AG04449 (cell line): ENCODE measurements at regions not wholly inside any gene's neighbourhood (a gene's known extent, or its start where the extent isn't known, plus 50 kb on each side); places are given as distances from the start of the nearest gene placed in this dataset.

Experiments
- CTCF ChIA-PET: fragments of 350-600 bp; formaldehyde crosslinking; extraction: SDS; loops from one replicate; lab custom pipeline; 2021; ENCODE audit warnings: antibody characterized with exemption; lab: Yijun Ruan, JAX
- POLR2A ChIA-PET: fragments of 400-600, 350-600 bp; formaldehyde crosslinking; extraction: SDS; loops from one replicate; lab custom pipeline; 2020; ENCODE audit warnings: antibody characterized with exemption, inconsistent platforms; lab: Yijun Ruan, JAX
- DNase-seq: peaks from one replicate; pipeline ENCODE4 v3.0.0-alpha.2; 2010; ENCODE audit warnings: low read depth, low spot score
- H3K4me3 ChIP-seq: 2 replicates; pipeline ENCODE4 v1.5.1; 2011; ENCODE audit warnings: low read depth, mild to moderate bottlenecking, control low read depth, low read length
- TF ChIP-seq, protein P1 (sequence below): IDR thresholded peaks from one replicate; pipeline ENCODE4 v1.5.1; 2011; ENCODE audit warnings: mild to moderate bottlenecking, moderate library complexity, low read length, control low read depth, inconsistent platforms; ENCODE audit not compliant: insufficient read depth; ENCODE audit errors: missing control alignments

DNA sequence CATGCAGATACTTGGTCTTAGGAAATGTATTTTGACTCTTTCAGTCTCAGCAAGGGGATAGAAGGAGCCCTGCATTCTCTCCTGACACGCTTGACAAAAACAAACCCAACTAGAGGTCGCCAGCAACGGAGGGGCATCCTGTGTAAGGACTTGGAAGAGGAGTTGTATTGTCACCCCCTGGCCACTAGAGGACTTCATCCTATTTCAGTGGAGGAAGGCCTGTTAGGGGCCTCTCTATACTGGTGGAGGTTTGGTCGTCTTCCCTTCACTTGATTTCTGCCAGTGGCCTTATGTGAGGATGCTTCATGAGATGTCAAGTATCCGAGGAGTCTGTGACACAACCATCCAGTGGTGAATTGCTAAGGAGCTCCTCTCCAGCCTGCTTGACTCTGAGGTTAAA is 122.8 kb upstream of the STC2 start:
- POLR2A ChIA-PET, result no interaction called here
- TF ChIP-seq, protein P1, sequence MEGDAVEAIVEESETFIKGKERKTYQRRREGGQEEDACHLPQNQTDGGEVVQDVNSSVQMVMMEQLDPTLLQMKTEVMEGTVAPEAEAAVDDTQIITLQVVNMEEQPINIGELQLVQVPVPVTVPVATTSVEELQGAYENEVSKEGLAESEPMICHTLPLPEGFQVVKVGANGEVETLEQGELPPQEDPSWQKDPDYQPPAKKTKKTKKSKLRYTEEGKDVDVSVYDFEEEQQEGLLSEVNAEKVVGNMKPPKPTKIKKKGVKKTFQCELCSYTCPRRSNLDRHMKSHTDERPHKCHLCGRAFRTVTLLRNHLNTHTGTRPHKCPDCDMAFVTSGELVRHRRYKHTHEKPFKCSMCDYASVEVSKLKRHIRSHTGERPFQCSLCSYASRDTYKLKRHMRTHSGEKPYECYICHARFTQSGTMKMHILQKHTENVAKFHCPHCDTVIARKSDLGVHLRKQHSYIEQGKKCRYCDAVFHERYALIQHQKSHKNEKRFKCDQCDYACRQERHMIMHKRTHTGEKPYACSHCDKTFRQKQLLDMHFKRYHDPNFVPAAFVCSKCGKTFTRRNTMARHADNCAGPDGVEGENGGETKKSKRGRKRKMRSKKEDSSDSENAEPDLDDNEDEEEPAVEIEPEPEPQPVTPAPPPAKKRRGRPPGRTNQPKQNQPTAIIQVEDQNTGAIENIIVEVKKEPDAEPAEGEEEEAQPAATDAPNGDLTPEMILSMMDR, result peak; percentile 19
- no peak for DNase-seq
- H3K4me3 ChIP-seq, result no peak overlapping the region
- CTCF ChIA-PET, result interaction anchor here (1.4 to 2.5 kb wide), 7 partner anchors 10 to 123 kb away, joined by 3 to 11 read pairs (median 6); no protein-coding TSS in a partner anchor

DNA sequence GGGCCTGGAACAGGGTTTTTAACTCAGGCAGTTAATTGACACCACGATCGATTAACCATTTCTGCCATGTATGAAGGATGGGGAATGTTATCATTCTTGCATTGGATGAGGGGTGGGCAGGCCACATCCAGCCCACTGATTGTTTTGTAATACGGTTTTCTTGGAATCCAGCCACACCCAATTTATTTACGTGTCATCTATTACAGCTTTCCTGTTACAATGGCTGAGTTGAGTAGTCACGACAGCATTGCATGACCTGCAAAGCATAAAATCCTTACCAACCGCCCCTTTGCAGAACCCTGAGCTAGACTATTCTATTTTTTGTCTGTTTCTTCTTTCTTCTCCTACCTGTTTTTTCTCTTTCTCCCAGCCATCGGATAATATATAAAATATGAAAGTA is 122.0 kb upstream of the STC2 start:
- DNase-seq, result no peak

DNA sequence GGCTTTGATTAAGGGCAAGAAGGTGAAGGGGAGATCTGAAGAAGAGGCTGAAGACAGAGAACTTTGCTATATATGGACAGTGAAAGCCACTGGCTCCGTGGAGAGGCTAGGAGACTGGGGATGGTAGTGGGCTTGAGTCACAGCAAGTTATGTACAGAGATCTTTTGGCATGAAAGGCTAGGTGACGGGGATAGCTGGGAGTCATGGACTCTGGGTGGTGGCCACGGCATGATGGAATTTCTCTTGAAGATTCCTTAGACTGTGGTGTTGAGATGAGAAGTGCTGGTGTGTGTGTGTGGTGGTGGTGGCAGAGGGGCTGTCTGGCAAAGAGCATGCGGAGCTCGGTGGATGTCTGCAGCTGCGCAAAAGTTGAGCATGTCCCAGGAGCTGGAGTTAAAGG is 120.6 kb upstream of the STC2 start:
- CTCF ChIA-PET, result interaction anchor here (2.5 kb wide), 1 partner anchor 126 kb away, joined by 7 read pairs; no protein-coding TSS in a partner anchor
- no peak overlapping the region for H3K4me3 ChIP-seq
- TF ChIP-seq, protein P1, result no peak
- DNase-seq, result no peak
- POLR2A ChIA-PET, result no interaction called here

More for the DNA sequence above, 122.0 kb upstream of the STC2 start:
- H3K4me3 ChIP-seq, result no peak overlapping the region
- TF ChIP-seq, protein P1, result no peak
- CTCF ChIA-PET, result interaction anchor here (1.0 to 2.5 kb wide), 6 partner anchors 11 to 124 kb away, joined by 3 to 10 read pairs (median 4); no protein-coding TSS in a partner anchor
- POLR2A ChIA-PET, result no interaction called here

DNA sequence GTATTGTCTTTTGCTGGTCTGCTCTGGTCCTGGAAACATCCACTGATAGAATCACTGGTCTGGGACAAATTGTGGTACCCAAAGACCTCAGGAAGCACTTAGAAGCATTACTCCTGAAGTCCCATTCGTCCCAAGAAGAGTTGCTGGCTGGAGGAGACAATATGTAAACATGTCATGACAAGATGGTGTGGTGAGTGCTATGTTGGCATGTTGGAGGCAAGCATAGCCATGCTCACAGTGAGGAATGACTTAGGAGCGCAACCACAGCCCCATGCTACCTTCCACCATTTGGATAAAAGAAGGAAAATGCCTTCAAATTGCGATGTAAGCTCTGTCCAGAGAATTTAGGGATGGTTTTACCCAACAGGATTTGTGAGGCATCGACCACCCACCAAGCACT is 115.8 kb upstream of the STC2 start:
- ChIA-PET CTCF (interaction anchor here (0.9 kb wide), 1 partner anchor 9 kb away, joined by 3 read pairs; no protein-coding TSS in a partner anchor), POLR2A (no interaction called here)
- H3K4me3 ChIP-seq, result no peak overlapping the region
- TF ChIP-seq, protein P1, result no peak
- no peak for DNase-seq

DNA sequence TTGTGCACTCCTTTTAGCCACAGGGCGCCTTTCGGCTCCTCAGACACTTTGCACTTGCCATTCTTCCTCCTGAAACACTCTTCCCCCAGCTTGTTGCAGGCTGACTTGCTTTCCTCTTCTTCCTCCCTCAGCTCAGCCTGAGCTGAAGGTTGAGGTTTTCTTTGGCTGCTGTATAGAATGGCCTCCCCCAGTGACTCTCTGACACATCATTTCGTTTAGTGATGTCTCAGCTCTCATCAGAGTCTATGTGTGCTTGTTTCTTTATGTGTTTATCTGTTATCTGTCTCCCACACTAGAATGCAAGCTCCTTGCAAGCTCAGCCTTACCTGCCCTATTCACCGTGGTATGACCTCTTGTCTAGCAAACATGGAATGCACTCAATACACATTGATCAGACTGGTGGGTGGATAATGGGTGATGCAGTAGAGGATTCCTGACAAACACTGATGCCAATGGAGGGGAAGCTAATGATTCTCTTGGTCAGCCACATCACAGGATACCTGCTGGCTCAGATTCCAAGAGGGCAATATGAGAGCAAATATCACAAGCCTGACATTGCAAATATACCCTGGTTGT is 112.9 kb upstream of the STC2 start:
- POLR2A ChIA-PET, result no interaction called here
- H3K4me3 ChIP-seq, result no peak overlapping the region
- DNase-seq, result no peak
- CTCF ChIA-PET, result interaction anchor here (1.8 kb wide), 1 partner anchor 10 kb away, joined by 6 read pairs; no protein-coding TSS in a partner anchor
- TF ChIP-seq, protein P1, result no peak

DNA sequence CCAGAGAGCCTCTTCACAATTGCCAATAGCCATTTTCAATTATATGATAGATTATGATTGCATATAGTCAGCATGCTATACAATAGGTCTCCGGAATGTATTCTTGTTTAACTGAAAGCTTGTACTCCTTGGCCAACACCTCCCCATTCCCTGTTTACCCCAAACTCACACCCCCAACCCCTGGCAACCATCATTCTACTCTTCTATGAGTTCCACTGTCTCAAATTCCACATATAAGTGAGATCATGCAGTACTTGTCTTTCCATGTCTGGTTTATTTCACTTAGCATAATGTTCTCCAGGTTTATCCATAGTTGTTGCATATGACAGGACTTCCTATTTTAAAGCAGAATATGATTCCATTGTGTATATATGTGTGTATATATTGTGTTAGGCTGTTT is 110.7 kb upstream of the STC2 start:
- no peak for DNase-seq
- CTCF ChIA-PET, result interaction anchor here (0.7 kb wide), 1 partner anchor 9 kb away, joined by 3 read pairs; no protein-coding TSS in a partner anchor
- POLR2A ChIA-PET, result no interaction called here
- no peak overlapping the region for H3K4me3 ChIP-seq
- TF ChIP-seq, protein P1, result no peak
